ENCODE measurements at regions not wholly inside any gene's neighbourhood (a gene's known extent, or its start where the extent isn't known, plus 50 kb on each side); places are given as distances from the start of the nearest gene placed in this dataset.

GRCh38 chr6:19416811-19417210, 420.4 kb upstream of the ID4 start:
- Histone ChIP-seq H3K36me3 (ENCODE audit: insufficient read depth, low read length) (no peaks in the 10 kb centered on the region), H3K27ac (ENCODE audit: low read depth in 1 of 2, low read length in 2 of 2) (no peak overlapping the region), H3K4me3 (ENCODE audit: low read length) (no peak overlapping the region), H3K9me3 (ENCODE audit: control insufficient read depth in 1 of 2, insufficient read depth in 1 of 2, low read length in 2 of 2) (no peaks in the 10 kb centered on the region), H3K4me1 (ENCODE audit: insufficient read depth, low read length) (no peaks in the 10 kb centered on the region), H3K27me3 (ENCODE audit: control insufficient read depth in 1 of 2, insufficient read depth in 2 of 2, low read length in 2 of 2) (no peaks in the 10 kb centered on the region)
- no peak for DNase-seq
- no peak for ATAC-seq (ENCODE audit: poor library complexity)
- TF ChIP-seq CTCF (IDR thresholded peaks at IDR 0.05): no peak
- Mint-ChIP-seq H3K9me3 (no peaks in the 10 kb centered on the region), H3K4me1 (ENCODE audit: low read depth) (no peaks in the 10 kb centered on the region), H3K27me3 (no peaks in the 10 kb centered on the region), H3K36me3 (ENCODE audit: low read depth) (no peaks in the 10 kb centered on the region), H3K27ac (no peak overlapping the region), H3K4me3 (no peak overlapping the region)
- intact Hi-C loops (cut with DNase I, micrococcal nuclease): no loop called here
- ChIA-PET POLR2A (no interaction called here), CTCF (no interaction called here)

- POLR2A ChIA-PET: no interaction called here
- Histone ChIP-seq H3K4me3 (ENCODE audit: low read length) (no peak overlapping the region), H3K27ac (ENCODE audit: low read depth in 1 of 2, low read length in 2 of 2) (no peak overlapping the region), H3K4me1 (ENCODE audit: insufficient read depth, low read length) (no peaks in the 10 kb centered on the region), H3K9me3 (ENCODE audit: control insufficient read depth in 1 of 2, insufficient read depth in 1 of 2, low read length in 2 of 2) (no peaks in the 10 kb centered on the region), H3K27me3 (ENCODE audit: control insufficient read depth in 1 of 2, insufficient read depth in 2 of 2, low read length in 2 of 2) (no peaks in the 10 kb centered on the region), H3K36me3 (ENCODE audit: insufficient read depth, low read length) (no peaks in the 10 kb centered on the region)
- CTCF ChIA-PET: no interaction called here
- intact Hi-C loops (cut with DNase I, micrococcal nuclease): no loop called here
- no peaks in the 10 kb centered on the region for H3K27me3 Mint-ChIP-seq
- no peak for DNase-seq
- H3K27ac Mint-ChIP-seq: no peak overlapping the region
- no peaks in the 10 kb centered on the region for H3K9me3 Mint-ChIP-seq
- no peak overlapping the region for H3K4me3 Mint-ChIP-seq
- no peaks in the 10 kb centered on the region for H3K4me1 Mint-ChIP-seq (ENCODE audit: low read depth)
- ATAC-seq (ENCODE audit: poor library complexity): no peak
- no peaks in the 10 kb centered on the region for H3K36me3 Mint-ChIP-seq (ENCODE audit: low read depth)
- no peak for TF ChIP-seq CTCF (IDR thresholded peaks at IDR 0.05)
These were observed 419.5 kb upstream of the ID4 start for GRCh38 chr6:19417713-19418112.

- Mint-ChIP-seq H3K36me3 (ENCODE audit: low read depth) (no peaks in the 10 kb centered on the region), H3K4me1 (ENCODE audit: low read depth) (no peaks in the 10 kb centered on the region), H3K27me3 (no peaks in the 10 kb centered on the region), H3K4me3 (no peak overlapping the region), H3K9me3 (peaks cover 4% of the 10 kb centered on the region), H3K27ac (no peak overlapping the region)
- H3K27me3 ChIP-seq (ENCODE audit: control insufficient read depth in 1 of 2, insufficient read depth in 2 of 2, low read length in 2 of 2): no peaks in the 10 kb centered on the region
- ChIA-PET POLR2A (no interaction called here), CTCF (no interaction called here)
- intact Hi-C loops (cut with DNase I, micrococcal nuclease): no loop called here
- no peak for ATAC-seq (ENCODE audit: poor library complexity)
- H3K27ac ChIP-seq (ENCODE audit: low read depth in 1 of 2, low read length in 2 of 2): no peak overlapping the region
- TF ChIP-seq CTCF (IDR thresholded peaks at IDR 0.05): no peak
- H3K9me3 ChIP-seq (ENCODE audit: control insufficient read depth in 1 of 2, insufficient read depth in 1 of 2, low read length in 2 of 2): no peaks in the 10 kb centered on the region
- no peak for DNase-seq
- H3K36me3 ChIP-seq (ENCODE audit: insufficient read depth, low read length): no peaks in the 10 kb centered on the region
- no peaks in the 10 kb centered on the region for H3K4me1 ChIP-seq (ENCODE audit: insufficient read depth, low read length)
- no peak overlapping the region for H3K4me3 ChIP-seq (ENCODE audit: low read length)
These were observed 412.3 kb upstream of the ID4 start for GRCh38 chr6:19424853-19425252.

All from CD4-positive, alpha-beta T cell (primary cell).